AG09309 (cell line): ENCODE measurements at regions not wholly inside any gene's neighbourhood (a gene's known extent, or its start where the extent isn't known, plus 50 kb on each side); places are given as distances from the start of the nearest gene placed in this dataset.

Experiments
- DNase-seq: peaks from one replicate; pipeline ENCODE4 v3.0.0-alpha.2; 2010; ENCODE audit warnings: low read depth
- H3K4me3 ChIP-seq: 2 replicates; pipeline ENCODE4 v1.5.1; 2011; ENCODE audit warnings: mild to moderate bottlenecking, low read depth, low read length, moderate library complexity; ENCODE audit not compliant: control insufficient read depth
- TF ChIP-seq, protein P1 (sequence below): IDR thresholded peaks from 2 replicates; pipeline ENCODE4 v1.5.1; 2011; ENCODE audit warnings: mild to moderate bottlenecking, low read depth, low read length, inconsistent platforms; ENCODE audit not compliant: insufficient read depth, control insufficient read depth; ENCODE audit errors: missing control alignments

- DNase-seq, result peak; percentile 11
- H3K4me3 ChIP-seq, result no peak overlapping the region
- TF ChIP-seq, protein P1, sequence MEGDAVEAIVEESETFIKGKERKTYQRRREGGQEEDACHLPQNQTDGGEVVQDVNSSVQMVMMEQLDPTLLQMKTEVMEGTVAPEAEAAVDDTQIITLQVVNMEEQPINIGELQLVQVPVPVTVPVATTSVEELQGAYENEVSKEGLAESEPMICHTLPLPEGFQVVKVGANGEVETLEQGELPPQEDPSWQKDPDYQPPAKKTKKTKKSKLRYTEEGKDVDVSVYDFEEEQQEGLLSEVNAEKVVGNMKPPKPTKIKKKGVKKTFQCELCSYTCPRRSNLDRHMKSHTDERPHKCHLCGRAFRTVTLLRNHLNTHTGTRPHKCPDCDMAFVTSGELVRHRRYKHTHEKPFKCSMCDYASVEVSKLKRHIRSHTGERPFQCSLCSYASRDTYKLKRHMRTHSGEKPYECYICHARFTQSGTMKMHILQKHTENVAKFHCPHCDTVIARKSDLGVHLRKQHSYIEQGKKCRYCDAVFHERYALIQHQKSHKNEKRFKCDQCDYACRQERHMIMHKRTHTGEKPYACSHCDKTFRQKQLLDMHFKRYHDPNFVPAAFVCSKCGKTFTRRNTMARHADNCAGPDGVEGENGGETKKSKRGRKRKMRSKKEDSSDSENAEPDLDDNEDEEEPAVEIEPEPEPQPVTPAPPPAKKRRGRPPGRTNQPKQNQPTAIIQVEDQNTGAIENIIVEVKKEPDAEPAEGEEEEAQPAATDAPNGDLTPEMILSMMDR, result no peak
Measured at GRCh38 chr22:42202669-42203068, 67.8 kb downstream of the TCF20 start.

GRCh38 chr22:42202048-42202447 lies 68.4 kb downstream of the TCF20 start:
- no peak for DNase-seq
- TF ChIP-seq, protein P1, result no peak
- no peak overlapping the region for H3K4me3 ChIP-seq

DNA sequence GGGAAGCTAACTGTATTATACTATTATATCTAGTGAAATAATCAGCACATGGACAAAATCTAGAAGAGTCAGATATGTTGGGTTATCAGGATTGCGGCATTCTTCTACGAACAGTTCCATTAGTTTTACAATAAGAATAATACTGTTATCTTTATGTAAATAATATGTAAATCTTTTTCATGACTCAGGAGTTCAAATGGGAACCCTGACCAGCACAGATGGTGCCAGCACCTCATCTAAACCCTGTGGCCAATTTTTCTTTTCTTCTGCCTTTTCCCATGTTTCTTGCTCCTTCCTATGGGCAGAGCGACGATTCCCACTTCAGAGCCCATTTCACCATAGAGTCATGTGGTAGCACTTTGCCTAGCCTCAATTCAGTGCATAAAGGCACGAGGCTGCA lies 68.4 kb upstream of the CYP2D6 start:
- no peak for DNase-seq
- H3K4me3 ChIP-seq, result no peak overlapping the region
- TF ChIP-seq, protein P1, result no peak

DNA sequence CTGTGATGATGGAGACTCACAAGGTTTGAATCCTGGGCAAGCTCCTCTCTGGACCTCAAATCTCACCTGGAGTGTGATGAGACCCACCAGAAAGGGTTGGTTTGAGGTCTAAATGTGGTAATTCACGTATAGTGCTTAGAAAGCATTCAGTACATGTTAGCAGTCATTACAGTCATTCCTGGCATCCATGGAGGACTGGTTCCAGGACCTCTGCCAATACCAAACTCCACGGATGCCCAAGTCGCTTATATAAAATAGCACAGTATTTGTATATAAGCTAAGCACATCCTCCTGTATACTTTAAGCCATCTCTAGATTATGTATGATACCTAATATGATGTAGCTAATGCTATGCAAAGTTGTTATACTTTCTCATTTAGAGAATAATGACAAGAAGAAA lies 67.6 kb upstream of the CYP2D6 start:
- DNase-seq, result no peak
- TF ChIP-seq, protein P1, result no peak
- no peak overlapping the region for H3K4me3 ChIP-seq

GRCh38 chr22:42196454-42196853 lies 65.8 kb upstream of the CYP2D6 start:
- no peak overlapping the region for H3K4me3 ChIP-seq
- TF ChIP-seq, protein P1, result no peak
- no peak for DNase-seq

- no peak for DNase-seq
- TF ChIP-seq, protein P1, result no peak
- no peak overlapping the region for H3K4me3 ChIP-seq
Measured at GRCh38 chr22:42194953-42195352, 64.3 kb upstream of the CYP2D6 start.
